ENCODE measurements at regions not wholly inside any gene's neighbourhood (a gene's known extent, or its start where the extent isn't known, plus 50 kb on each side); places are given as distances from the start of the nearest gene placed in this dataset.

GRCh38 chr2:16568998-16569784 lies 96.4 kb downstream of the CYRIA start:
- TF ChIP-seq CTCF (IDR thresholded peaks at IDR 0.05; ENCODE audit: poor library complexity, severe bottlenecking) (no peak), EZH2 (IDR thresholded peaks at IDR 0.05; ENCODE audit: borderline replicate concordance, insufficient read depth, low read length, poor library complexity, severe bottlenecking) (no peak)
